HT1080 (cell line): ENCODE measurements at regions not wholly inside any gene's neighbourhood (a gene's known extent, or its start where the extent isn't known, plus 50 kb on each side); places are given as distances from the start of the nearest gene placed in this dataset. TPM values are rescaled to one million over a fixed set of nuclear protein-coding genes. Genes with fewer than 3 reads are reported as not detected.
"Not testable (repeated sequence)": the region's sequence is repeated elsewhere in the genome, so short reads cannot be mapped to it uniquely, and the experiment has no call there.

Source experiments
- DNase-seq: peaks from one replicate; pipeline ENCODE4 v3.0.0-alpha.2; 2015; ENCODE audit warnings: low read depth
- small RNA-seq: library from RNA; depleted of rRNA; stranded (forward); fragments of <200 nt; gene quantifications from one replicate; pipeline ENCODE3, GENCODE V24; 2014

DNA sequence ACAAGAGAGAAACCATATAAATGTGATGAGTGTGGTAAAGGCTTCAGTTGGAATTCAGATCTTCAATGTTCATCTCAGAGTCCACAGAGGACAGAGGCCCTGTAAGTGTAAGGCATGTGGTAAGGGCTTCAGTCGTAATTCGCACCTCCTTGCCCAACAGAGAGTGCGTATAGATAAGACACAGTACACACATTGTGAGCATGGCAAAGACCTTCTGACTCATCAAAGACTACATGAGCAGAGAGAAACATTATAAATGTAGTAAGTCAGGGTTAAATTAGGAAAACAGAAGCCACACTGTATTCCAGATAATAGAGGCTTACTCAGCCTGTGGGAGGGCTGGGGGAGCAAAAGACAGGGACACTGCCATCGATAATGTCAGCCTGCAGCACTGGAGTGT is 98.1 kb upstream of the GPR39 start:
- peak; percentile 57 for DNase-seq

- not testable (repeated sequence) for DNase-seq
These were observed 92.6 kb upstream of the GPR39 start for GRCh38 chr2:132324005-132324404.

DNA sequence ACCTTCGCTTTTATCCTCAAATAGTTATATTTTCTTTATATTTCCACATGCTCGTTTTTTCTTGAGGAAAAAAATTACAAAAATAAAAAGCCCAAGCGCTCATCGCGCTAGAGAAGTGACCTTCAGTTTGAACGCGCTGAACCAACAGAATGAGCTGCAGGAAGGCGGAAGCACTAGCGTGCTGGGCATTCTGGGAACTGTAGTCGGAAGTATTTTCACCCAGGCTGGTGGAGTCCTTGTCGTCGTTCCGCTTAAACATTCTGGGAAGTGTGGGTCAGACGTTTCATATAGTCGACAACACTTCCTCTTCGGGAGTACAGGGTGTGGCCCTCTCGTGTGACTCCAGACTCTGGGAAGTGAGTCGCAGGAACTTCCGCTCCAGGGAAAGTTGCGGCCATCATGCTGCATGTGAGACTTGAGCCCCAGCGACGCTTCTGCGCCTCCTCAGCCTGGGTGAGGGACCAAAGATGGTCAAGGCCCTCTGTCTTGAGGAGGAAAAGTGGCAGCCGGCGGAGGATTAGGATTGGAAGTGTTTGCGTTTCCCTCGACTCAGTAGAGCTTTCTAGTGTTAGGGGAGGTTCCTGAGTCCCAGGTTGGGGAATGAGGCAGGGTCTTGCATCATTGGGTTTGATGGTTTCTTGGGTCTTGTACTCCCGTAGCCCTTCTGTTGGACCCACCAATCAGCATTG is 84.1 kb upstream of the GPR39 start:
- not testable (repeated sequence) for DNase-seq

GRCh38 chr2:132337135-132337534 is 79.5 kb upstream of the GPR39 start:
- DNase-seq = peak; percentile 54

GRCh38 chr2:132337844-132338243 is 78.8 kb upstream of the GPR39 start:
- not testable (repeated sequence) for DNase-seq

DNA sequence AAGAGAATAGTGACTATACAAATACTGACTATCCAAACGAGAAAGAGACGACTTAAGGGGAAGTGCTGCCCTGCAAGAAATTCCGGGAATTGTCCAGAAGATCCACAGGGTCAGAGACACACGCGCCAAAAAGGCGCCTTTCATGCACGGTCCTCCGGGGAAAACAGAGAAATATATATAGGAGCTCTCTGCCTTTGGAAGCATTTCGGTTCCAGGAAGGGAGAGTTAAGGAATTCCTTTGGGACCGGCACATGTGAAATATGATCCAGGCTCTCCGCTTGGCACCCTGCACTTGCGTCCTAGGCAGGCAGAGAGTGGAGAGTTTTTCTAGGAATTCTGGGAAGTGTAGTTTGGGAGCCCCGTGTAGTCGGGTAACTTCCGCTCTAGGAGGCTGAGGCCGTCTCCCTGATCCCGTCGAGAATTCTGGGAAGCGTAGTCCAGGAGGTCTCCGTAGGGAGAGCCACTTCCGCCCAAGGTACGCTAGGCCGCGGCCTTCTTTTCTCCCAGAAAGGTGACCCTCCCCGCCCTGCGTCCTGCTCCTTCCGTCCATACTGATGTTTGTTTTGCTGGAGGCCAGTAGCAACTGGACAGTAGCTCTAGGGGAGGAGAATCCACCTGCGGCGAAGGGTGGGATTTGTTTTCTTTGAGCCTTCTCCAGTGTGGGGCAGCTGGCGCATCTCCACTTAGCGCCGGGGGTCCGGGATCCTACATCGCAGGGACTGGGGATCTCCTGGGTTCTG is 69.4 kb upstream of the GPR39 start:
- peak; percentile 84 for DNase-seq

DNA sequence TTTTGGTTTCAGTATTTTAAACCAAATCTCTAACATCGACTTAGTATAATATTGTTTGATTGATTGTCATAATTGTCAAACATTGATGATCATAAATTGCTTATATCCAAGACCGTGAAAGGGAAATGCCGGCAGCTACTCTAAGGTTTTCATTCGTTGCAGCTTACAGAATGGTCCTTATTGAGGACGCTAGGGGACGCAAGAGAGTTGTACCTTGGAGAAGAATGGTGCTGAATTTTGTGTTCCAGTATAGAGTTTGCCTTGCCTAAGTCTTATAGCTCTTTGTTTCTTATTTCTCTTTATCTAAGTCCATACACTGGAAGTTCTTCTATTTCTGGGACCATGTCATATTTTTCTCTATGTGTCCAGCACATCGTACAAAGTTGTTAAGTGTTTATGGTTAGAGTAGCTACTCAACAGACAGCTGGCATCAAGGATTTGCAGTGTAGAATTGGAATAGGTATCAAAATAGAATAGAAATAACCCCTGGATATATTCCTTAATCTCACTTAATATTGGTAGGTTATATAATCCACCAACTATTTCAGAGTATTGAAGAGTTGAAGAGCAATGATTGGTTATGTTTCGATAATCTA is 67.4 kb upstream of the GPR39 start:
- peak; percentile 12 for DNase-seq

DNA sequence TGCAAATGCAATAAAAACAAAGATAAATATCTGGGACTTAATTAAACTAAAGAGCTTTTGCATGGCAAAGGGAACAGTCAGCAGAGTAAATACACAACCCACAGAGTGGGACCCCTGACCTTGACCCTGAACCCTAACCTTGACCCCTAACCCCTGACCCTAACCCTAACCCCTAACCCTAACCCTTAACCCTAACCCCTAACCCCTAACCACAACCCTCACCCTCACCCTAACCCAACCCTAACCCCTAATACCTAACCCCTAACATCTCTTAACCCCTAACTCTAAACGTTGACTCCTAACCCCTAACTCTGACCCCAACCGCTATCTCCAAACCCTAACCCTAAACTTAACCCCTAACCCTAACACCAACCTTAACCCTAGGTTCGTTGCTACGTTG is 64.9 kb upstream of the GPR39 start:
- DNase-seq = not testable (repeated sequence)

DNA sequence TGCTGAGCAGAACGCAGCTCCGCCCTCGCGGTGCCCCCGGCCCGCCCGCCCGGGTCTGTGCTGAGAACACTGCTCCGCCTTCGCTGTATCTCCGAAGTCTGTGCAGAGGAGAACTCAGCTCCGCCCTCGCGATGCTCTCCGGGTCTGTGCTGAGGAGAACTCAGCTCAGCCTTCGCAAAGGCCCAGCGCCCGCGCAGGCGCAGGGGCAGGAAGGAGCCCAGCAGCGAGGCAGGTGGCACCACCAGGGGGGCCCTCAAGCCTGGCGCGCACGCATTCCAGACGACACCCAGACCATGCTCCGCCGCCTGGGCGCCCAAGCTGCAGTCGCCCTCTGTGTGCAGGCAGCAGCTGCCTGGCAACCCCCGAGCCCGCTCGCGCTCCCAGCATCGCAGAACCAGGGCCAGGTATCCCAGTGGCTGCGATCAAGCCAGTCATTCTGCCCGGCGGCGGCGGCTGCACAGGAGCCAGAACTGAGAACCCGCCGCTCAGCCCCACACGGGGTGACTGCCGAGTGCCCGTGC is 64.1 kb upstream of the GPR39 start:
- not testable (repeated sequence) for DNase-seq

- DNase-seq = not testable (repeated sequence)
These were observed 63.2 kb upstream of the GPR39 start for GRCh38 chr2:132353380-132353779.

DNA sequence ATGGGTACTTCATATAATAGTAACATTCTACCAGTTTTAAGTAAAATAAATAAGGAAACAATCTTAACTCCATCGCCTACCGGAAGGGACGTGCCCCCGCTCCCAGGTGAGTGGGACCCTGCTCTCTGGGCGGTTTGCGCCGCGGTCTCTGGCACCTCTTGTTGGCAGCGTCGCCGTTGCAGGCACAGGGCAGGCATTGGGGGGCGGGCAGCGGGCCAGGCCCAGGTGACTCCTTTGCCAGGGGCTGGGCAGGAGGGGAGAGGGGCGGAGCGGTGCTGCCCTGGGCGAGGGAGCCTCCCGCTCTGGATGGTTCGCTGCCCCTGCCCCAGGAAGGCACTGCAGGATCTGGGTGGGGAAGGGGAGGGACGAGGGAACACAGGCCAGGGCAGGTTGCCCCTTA is 55.6 kb upstream of the GPR39 start:
- DNase-seq = not testable (repeated sequence)

DNA sequence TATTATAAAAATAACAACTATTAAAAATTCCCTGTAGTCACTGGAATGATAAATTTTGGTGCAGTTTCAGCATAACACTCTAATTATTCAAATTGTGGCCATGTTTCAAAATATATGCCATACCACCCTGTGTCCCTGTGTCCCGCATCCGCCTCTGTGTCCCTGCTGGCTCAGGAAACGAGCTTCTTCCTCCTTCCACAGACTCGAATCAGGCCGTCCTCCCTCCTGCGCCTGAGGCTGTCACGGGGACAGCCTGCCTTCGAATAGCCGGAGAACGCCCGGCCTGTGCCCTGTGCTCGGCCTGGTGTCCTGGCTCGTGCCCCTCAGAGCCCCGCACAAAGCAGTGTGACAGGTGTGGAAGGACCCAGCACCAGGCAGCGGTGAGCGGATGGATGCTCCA is 55.1 kb upstream of the GPR39 start:
- not testable (repeated sequence) for DNase-seq

- DNase-seq = not testable (repeated sequence)
These were observed 53.3 kb upstream of the GPR39 start for GRCh38 chr2:132363352-132363751.

- not testable (repeated sequence) for DNase-seq
These were observed 50.6 kb upstream of the GPR39 start for GRCh38 chr2:132365963-132366362.

DNA sequence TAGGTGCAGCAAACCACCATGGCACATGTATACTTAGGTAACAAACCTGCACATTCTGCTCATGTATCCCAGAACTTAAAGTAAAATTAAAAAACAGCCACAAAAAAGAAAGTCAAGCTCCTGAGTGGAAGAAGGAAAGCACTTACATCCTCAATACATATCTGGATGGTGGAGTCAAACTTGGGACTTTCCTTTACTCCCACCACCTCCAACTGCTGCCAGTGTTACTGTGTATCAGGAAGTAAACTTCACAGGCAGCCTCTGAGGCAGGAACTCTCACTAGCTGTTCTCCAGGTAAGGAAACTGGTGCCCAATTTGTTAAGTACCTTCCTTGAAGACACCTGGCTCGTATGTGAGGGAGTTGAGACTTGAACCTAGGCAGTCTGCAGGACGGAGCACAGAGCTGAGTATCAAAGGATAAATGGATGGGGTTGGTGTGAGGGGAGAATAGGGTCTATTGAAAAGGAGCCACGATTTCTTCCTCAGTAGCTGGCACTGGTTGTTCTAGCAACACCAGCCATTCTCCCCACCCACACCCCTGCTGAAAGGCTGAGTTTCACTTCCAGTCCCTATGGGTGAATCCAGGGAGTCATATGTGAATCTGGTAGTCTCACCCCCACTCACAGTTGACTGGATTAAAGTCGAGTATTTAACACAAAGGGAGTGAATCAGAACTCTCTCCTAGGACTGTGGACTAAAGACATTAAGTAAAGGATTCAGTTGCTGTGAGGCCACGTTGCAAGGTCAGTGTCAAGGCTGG is 50.0 kb upstream of the GPR39 start:
- no peak for DNase-seq

Small RNA genes in the stretch of these regions (small RNA-seq; reads per million reads assigned to genes)
- gene MIR663B (not detected), gene RNA5-8SP5 (0.07 reads per million)
